PC-9 (cell line): ENCODE measurements at regions not wholly inside any gene's neighbourhood (a gene's known extent, or its start where the extent isn't known, plus 50 kb on each side); places are given as distances from the start of the nearest gene placed in this dataset.
"Not testable (repeated sequence)": the region's sequence is repeated elsewhere in the genome, so short reads cannot be mapped to it uniquely, and the experiment has no call there.

ENCODE experiments used
- CTCF ChIP-seq: fragments of 200-600 bp; sonication (generic); conservative IDR thresholded peaks from 2 replicates; pipeline ENCODE4 v1.6.1; 2017; ENCODE audit warnings: mixed run types, antibody characterized with exemption, mild to moderate bottlenecking, moderate library complexity
- EZH2 ChIP-seq: fragments of 200-600 bp; sonication (generic); IDR thresholded peaks from 2 replicates; pipeline ENCODE4 v1.8.0; 2017; ENCODE audit warnings: antibody characterized with exemption, low read depth

- not testable (repeated sequence) for TF ChIP-seq CTCF, EZH2
Observed at GRCh38 chr4:9677357-9677756, 104.1 kb upstream of the DRD5 start.
